SK-N-SH (cell line): ENCODE measurements at regions not wholly inside any gene's neighbourhood (a gene's known extent, or its start where the extent isn't known, plus 50 kb on each side); places are given as distances from the start of the nearest gene placed in this dataset.

Experiments used
- CTCF ChIA-PET: fragments of 300-600, 350-600 bp; formaldehyde crosslinking; extraction: SDS; loops from one replicate; lab custom pipeline; 2021; lab: Yijun Ruan, JAX
- POLR2A ChIA-PET: fragments of 350-600 bp; sonication (Branson Sonifier 250); formaldehyde crosslinking; extraction: SDS; loops from one replicate; lab custom pipeline; 2020; ENCODE audit warnings: antibody characterized with exemption, inconsistent platforms; lab: Yijun Ruan, JAX
- DNase-seq: peaks from one replicate; pipeline ENCODE4 v3.0.0; 2012
- H2AFZ ChIP-seq: fragments of 200-600 bp; sonication (generic); 2 replicates; pipeline ENCODE4 v1.8.1; 2016; ENCODE audit warnings: antibody characterized with exemption, mild to moderate bottlenecking, low read depth
- H3F3A ChIP-seq: fragments of 200-600 bp; sonication (generic); replicated peaks from 2 replicates; pipeline ENCODE3; 2016; ENCODE audit warnings: antibody characterized with exemption, mild to moderate bottlenecking; ENCODE audit not compliant: insufficient read depth
- H3K27ac ChIP-seq, 2 experiments: fragments of 200-500 bp in 1 of 2; fragments of 200-600 bp in 1 of 2; sonication (Bioruptor generic) in 1 of 2; sonication (generic), shearing (Covaris generic) in 1 of 2; 2 replicates each; pipeline versions ENCODE4 v1.5.1 to v1.6.1; 2014 to 2016; ENCODE audit warnings: low read depth in 2 of 2, inconsistent platforms in 1 of 2, low read length in 1 of 2, mild to moderate bottlenecking in 1 of 2, mixed read lengths in 1 of 2
- H3K27me3 ChIP-seq: fragments of 200-600 bp; sonication (generic), shearing (Covaris generic); 2 replicates; pipeline ENCODE4 v1.6.1; 2016; ENCODE audit warnings: mixed run types; ENCODE audit not compliant: insufficient read depth
- H3K36me3 ChIP-seq, 2 experiments: fragments of 200-500 bp in 1 of 2; fragments of 200-600 bp in 1 of 2; sonication (Bioruptor generic) in 1 of 2; sonication (generic) in 1 of 2; replicated peaks in 1 of 2; 2 replicates each; pipeline versions ENCODE3 to v1.5.1; 2014 to 2016; ENCODE audit warnings: low read length in 1 of 2, mild to moderate bottlenecking in 1 of 2; ENCODE audit not compliant: insufficient read depth in 2 of 2, control insufficient read depth in 1 of 2
- H3K4me1 ChIP-seq, 2 experiments: fragments of 200-500 bp in 1 of 2; fragments of 200-600 bp in 1 of 2; sonication (Bioruptor generic) in 1 of 2; sonication (generic), shearing (Covaris generic) in 1 of 2; 2 replicates each; pipeline versions ENCODE4 v1.5.1 to v1.6.1; 2014 to 2016; ENCODE audit warnings: low read depth in 1 of 2, low read length in 1 of 2, mixed run types in 1 of 2; ENCODE audit not compliant: insufficient read depth in 2 of 2, control insufficient read depth in 1 of 2
- H3K4me2 ChIP-seq: fragments of 200-600 bp; sonication (generic), shearing (Covaris generic); 2 replicates; pipeline ENCODE4 v1.6.1; 2017; ENCODE audit warnings: mixed run types
- H3K4me3 ChIP-seq, 2 experiments: fragments of 200-500 bp in 1 of 2; fragments of 200-600 bp in 1 of 2; sonication (Bioruptor generic) in 1 of 2; sonication (generic), shearing (Covaris generic) in 1 of 2; 2 replicates each; pipeline versions ENCODE4 v1.5.1 to v1.8.1; 2014 to 2016; ENCODE audit warnings: low read depth in 2 of 2, inconsistent platforms in 1 of 2, low read length in 1 of 2, mild to moderate bottlenecking in 1 of 2, mixed read lengths in 1 of 2, moderate library complexity in 1 of 2
- H3K79me2 ChIP-seq: fragments of 200-600 bp; sonication (generic); 2 replicates; pipeline ENCODE4 v1.8.1; 2017; ENCODE audit warnings: mild to moderate bottlenecking; ENCODE audit not compliant: insufficient read depth
- H3K9ac ChIP-seq: fragments of 200-600 bp; sonication (generic); 2 replicates; pipeline ENCODE4 v1.6.1; 2017; ENCODE audit warnings: mixed run types
- H3K9me2 ChIP-seq: fragments of 200-600 bp; sonication (generic); 2 replicates; pipeline ENCODE4 v1.6.1; 2017; ENCODE audit warnings: mixed run types
- H3K9me3 ChIP-seq: fragments of 200-600 bp; sonication (generic); 2 replicates; pipeline ENCODE4 v1.6.1; 2017; ENCODE audit warnings: mixed run types, mild to moderate bottlenecking, moderate library complexity
- H4K20me1 ChIP-seq: fragments of 200-600 bp; sonication (generic); 2 replicates; pipeline ENCODE4 v1.6.1; 2017; ENCODE audit warnings: mild to moderate bottlenecking, mixed run types; ENCODE audit not compliant: insufficient read depth
- CHD2 ChIP-seq: fragments of 150-350 bp; IDR thresholded peaks from 2 replicates; pipeline ENCODE4 v1.6.1; 2018; ENCODE audit warnings: low read length; ENCODE audit not compliant: partially characterized antibody
- CTCF ChIP-seq: fragments of 200-600 bp; sonication (generic); IDR thresholded peaks from 2 replicates; pipeline ENCODE4 v1.6.1; 2017; ENCODE audit warnings: antibody characterized with exemption, mild to moderate bottlenecking, moderate library complexity
- ELF1 ChIP-seq: IDR thresholded peaks from 2 replicates; pipeline ENCODE4 v1.4.0; 2012
- EP300 ChIP-seq, 2 experiments: IDR thresholded peaks; 2 replicates each; pipeline versions ENCODE4 v1.4.0 to v1.6.1; 2012; ENCODE audit warnings: borderline replicate concordance in 1 of 2, low read depth in 1 of 2, low read length in 1 of 2
- EZH2phosphoT487 ChIP-seq: fragments of 200-600 bp; sonication (generic); IDR thresholded peaks from 2 replicates; pipeline ENCODE4 v1.6.1; 2017; ENCODE audit warnings: low read depth, mixed run types, mild to moderate bottlenecking, antibody characterized with exemption, moderate library complexity, borderline replicate concordance
- FOXJ3 ChIP-seq: sonication (generic); formaldehyde crosslinking; IDR thresholded peaks from 2 replicates; pipeline ENCODE4 v1.5.1; 2020; ENCODE audit warnings: mild to moderate bottlenecking, missing genetic modification reagents
- FOXM1 ChIP-seq: IDR thresholded peaks from 2 replicates; pipeline ENCODE4 v1.4.0; 2012; ENCODE audit warnings: low read depth, mild to moderate bottlenecking
- GABPA ChIP-seq: IDR thresholded peaks from 2 replicates; pipeline ENCODE4 v1.4.0; 2012; ENCODE audit warnings: low read depth, mild to moderate bottlenecking
- GATA2 ChIP-seq: sonication (generic); formaldehyde crosslinking; IDR thresholded peaks from 2 replicates; pipeline ENCODE4 v1.5.0; 2020; ENCODE audit warnings: mild to moderate bottlenecking, missing genetic modification reagents
- JUND ChIP-seq: IDR thresholded peaks from 2 replicates; pipeline ENCODE4 v1.4.0; 2012
- NFIC ChIP-seq: IDR thresholded peaks from 2 replicates; pipeline ENCODE4 v1.4.0; 2012; ENCODE audit warnings: borderline replicate concordance
- NRF1 ChIP-seq: IDR thresholded peaks from 2 replicates; pipeline ENCODE4 v1.6.1; 2012; ENCODE audit warnings: low read depth, mild to moderate bottlenecking, low read length
- POLR2AphosphoS5 ChIP-seq: IDR thresholded peaks from 2 replicates; pipeline ENCODE4 v1.6.1; 2012; ENCODE audit warnings: low read depth, low read length
- RAD21 ChIP-seq: IDR thresholded peaks from 2 replicates; pipeline ENCODE4 v1.6.1; 2012; ENCODE audit warnings: mild to moderate bottlenecking, low read length
- RFX5 ChIP-seq: IDR thresholded peaks from 2 replicates; pipeline ENCODE4 v1.6.1; 2012; ENCODE audit warnings: mild to moderate bottlenecking, improper control_type of control experiment, low read length
- RXRA ChIP-seq: IDR thresholded peaks from 2 replicates; pipeline ENCODE4 v1.4.0; 2012; ENCODE audit warnings: low read depth, mild to moderate bottlenecking, borderline replicate concordance
- SIN3A ChIP-seq: IDR thresholded peaks from 2 replicates; pipeline ENCODE4 v1.6.1; 2012; ENCODE audit warnings: low read depth, mild to moderate bottlenecking, low read length, moderate library complexity, borderline replicate concordance
- TAF1 ChIP-seq: IDR thresholded peaks from 2 replicates; pipeline ENCODE4 v1.6.1; 2012; ENCODE audit warnings: low read depth, mild to moderate bottlenecking, low read length, moderate library complexity, borderline replicate concordance
- TEAD4 ChIP-seq: IDR thresholded peaks from 2 replicates; pipeline ENCODE4 v1.4.0; 2012; ENCODE audit warnings: mild to moderate bottlenecking, borderline replicate concordance; ENCODE audit not compliant: insufficient read depth
- YY1 ChIP-seq: IDR thresholded peaks from 2 replicates; pipeline ENCODE4 v1.4.0; 2012; ENCODE audit warnings: low read depth, mild to moderate bottlenecking
- WGBS: methylation state at CpG from one replicate; pipeline ENCODE4 v1.1.6; 2017; ENCODE audit warnings: low lambda C conversion rate; 5-methylcytosine and 5-hydroxymethylcytosine counted together
- TF ChIP-seq, protein P1 (sequence below): IDR thresholded peaks from 2 replicates; pipeline ENCODE4; 2012

GRCh38 chr2:239467281-239467955 is 66.6 kb upstream of the HDAC4 start:
- H3K36me3 ChIP-seq = no peaks in the 10 kb centered on the region
- H3K4me2 ChIP-seq = no peak overlapping the region
- TF ChIP-seq GATA2 (CRISPR knock-in tag) (no peak), ELF1 (no peak), CHD2 (no peak), YY1 (no peak), TAF1 (no peak), TEAD4 (no peak), JUND (no peak), RFX5 (no peak), FOXM1 (no peak), FOXJ3 (no peak)
- ChIA-PET POLR2A (no interaction called here), CTCF (no interaction called here)
- no peaks in the 10 kb centered on the region for H4K20me1 ChIP-seq
- 59% methylated on average over 7 of the region's 7 CpGs for WGBS
- no peaks in the 10 kb centered on the region for H3K9me3 ChIP-seq
- H3K27ac ChIP-seq = no peak overlapping the region
- H3K9ac ChIP-seq = no peak overlapping the region
- H3K79me2 ChIP-seq = no peaks in the 10 kb centered on the region
- no peak for DNase-seq
- H3K4me3 ChIP-seq = no peak overlapping the region
- no peak overlapping the region for H2AFZ ChIP-seq
- no peaks in the 10 kb centered on the region for H3K27me3 ChIP-seq
- H3F3A ChIP-seq = no peaks in the 10 kb centered on the region
- H3K9me2 ChIP-seq = no peaks in the 10 kb centered on the region
- H3K4me1 ChIP-seq = peaks cover 0 to 12% of the 10 kb centered on the region in 2 experiments; a peak in 1 of 4 replicates

GRCh38 chr2:239466755-239467271 is 66.0 kb upstream of the HDAC4 start:
- no peaks in the 10 kb centered on the region for H3K9me3 ChIP-seq
- no peak overlapping the region for H3K4me2 ChIP-seq
- H3K9me2 ChIP-seq = no peaks in the 10 kb centered on the region
- CTCF ChIA-PET = no interaction called here
- TF ChIP-seq SIN3A (no peak), FOXJ3 (no peak), JUND (no peak), YY1 (no peak), CTCF (no peak), ELF1 (no peak), TAF1 (no peak), RXRA (no peak), EZH2phosphoT487 (no peak), FOXM1 (no peak), GABPA (no peak), POLR2AphosphoS5 (no peak), NRF1 (no peak), RAD21 (no peak), EP300 (IDR thresholded peaks at IDR 0.05; ENCODE audit: borderline replicate concordance in 1 of 2, low read depth in 1 of 2, low read length in 1 of 2) (no peak), NFIC (no peak)
- TF ChIP-seq, protein P1, sequence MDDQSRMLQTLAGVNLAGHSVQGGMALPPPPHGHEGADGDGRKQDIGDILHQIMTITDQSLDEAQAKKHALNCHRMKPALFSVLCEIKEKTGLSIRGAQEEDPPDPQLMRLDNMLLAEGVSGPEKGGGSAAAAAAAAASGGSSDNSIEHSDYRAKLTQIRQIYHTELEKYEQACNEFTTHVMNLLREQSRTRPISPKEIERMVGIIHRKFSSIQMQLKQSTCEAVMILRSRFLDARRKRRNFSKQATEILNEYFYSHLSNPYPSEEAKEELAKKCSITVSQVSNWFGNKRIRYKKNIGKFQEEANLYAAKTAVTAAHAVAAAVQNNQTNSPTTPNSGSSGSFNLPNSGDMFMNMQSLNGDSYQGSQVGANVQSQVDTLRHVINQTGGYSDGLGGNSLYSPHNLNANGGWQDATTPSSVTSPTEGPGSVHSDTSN = no peak
- H3K79me2 ChIP-seq = no peaks in the 10 kb centered on the region
- no peak overlapping the region for H3K4me3 ChIP-seq
- H2AFZ ChIP-seq = no peak overlapping the region
- H3K4me1 ChIP-seq = peaks cover 0 to 12% of the 10 kb centered on the region in 2 experiments; a peak in 1 of 4 replicates
- H3K36me3 ChIP-seq = no peaks in the 10 kb centered on the region
- 65% methylated on average over 14 of the region's 14 CpGs for WGBS
- no peak overlapping the region for H3K27ac ChIP-seq
- H3K9ac ChIP-seq = no peak overlapping the region
- no peaks in the 10 kb centered on the region for H4K20me1 ChIP-seq
- DNase-seq = no peak
- no peaks in the 10 kb centered on the region for H3K27me3 ChIP-seq
- no peaks in the 10 kb centered on the region for H3F3A ChIP-seq
- POLR2A ChIA-PET = no interaction called here
